Vagina (tissue), 2 donors: ENCODE measurements at regions not wholly inside any gene's neighbourhood (a gene's known extent, or its start where the extent isn't known, plus 50 kb on each side); places are given as distances from the start of the nearest gene placed in this dataset.

Source experiments
- POLR2A ChIP-seq, 2 donors: fragments of 450-650 bp; IDR thresholded peaks; one replicate each; pipeline ENCODE4 v1.6.1; 2017; ENCODE audit warnings: antibody characterized with exemption in 2 of 2, mild to moderate bottlenecking in 2 of 2, moderate library complexity in 2 of 2
- POLR2AphosphoS5 ChIP-seq, 2 donors: sonication (generic); formaldehyde crosslinking; IDR thresholded peaks; one replicate each; pipeline ENCODE4 v1.9.0; 2017; ENCODE audit warnings: antibody characterized with exemption in 2 of 2, mild to moderate bottlenecking in 2 of 2, low read depth in 1 of 2; ENCODE audit not compliant: insufficient read depth in 1 of 2
- TF ChIP-seq, protein P1 (sequence below), 3 experiments: fragments of 450-650 bp in 2 of 3; fragments of 200-600 bp in 1 of 3; sonication (generic) in 1 of 3; IDR thresholded peaks; one replicate each; pipeline ENCODE4 v1.5.1; 2017 to 2019; ENCODE audit warnings: antibody characterized with exemption in 3 of 3, mild to moderate bottlenecking in 2 of 3, moderate library complexity in 2 of 3

DNA sequence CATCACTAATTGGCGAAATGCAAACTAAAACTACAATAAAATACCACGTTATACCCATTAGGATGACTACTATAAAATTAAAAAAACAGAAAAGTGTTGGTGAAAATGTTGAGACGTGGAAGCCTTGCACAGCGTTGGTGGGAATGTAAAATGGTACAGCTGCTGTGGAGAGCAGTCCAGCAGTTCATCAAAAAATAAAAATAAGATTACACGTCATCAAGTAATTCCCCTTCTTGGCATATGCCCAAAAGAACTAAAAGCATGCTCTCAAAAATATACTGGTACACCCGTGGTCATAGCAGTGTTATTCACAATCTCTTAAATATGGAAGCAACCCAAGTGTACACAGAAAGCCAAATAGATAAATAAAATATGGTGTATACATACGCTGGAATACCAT is 71.8 kb upstream of the NDN start:
- TF ChIP-seq, protein P1, sequence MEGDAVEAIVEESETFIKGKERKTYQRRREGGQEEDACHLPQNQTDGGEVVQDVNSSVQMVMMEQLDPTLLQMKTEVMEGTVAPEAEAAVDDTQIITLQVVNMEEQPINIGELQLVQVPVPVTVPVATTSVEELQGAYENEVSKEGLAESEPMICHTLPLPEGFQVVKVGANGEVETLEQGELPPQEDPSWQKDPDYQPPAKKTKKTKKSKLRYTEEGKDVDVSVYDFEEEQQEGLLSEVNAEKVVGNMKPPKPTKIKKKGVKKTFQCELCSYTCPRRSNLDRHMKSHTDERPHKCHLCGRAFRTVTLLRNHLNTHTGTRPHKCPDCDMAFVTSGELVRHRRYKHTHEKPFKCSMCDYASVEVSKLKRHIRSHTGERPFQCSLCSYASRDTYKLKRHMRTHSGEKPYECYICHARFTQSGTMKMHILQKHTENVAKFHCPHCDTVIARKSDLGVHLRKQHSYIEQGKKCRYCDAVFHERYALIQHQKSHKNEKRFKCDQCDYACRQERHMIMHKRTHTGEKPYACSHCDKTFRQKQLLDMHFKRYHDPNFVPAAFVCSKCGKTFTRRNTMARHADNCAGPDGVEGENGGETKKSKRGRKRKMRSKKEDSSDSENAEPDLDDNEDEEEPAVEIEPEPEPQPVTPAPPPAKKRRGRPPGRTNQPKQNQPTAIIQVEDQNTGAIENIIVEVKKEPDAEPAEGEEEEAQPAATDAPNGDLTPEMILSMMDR (IDR thresholded peaks at IDR 0.05), result no peak
- TF ChIP-seq POLR2AphosphoS5 (IDR thresholded peaks at IDR 0.05; ENCODE audit: insufficient read depth in 1 of 2, low read depth in 1 of 2) (no peak), POLR2A (IDR thresholded peaks at IDR 0.05) (no peak)
